ENCODE measurements at regions not wholly inside any gene's neighbourhood (a gene's known extent, or its start where the extent isn't known, plus 50 kb on each side); places are given as distances from the start of the nearest gene placed in this dataset.

DNA sequence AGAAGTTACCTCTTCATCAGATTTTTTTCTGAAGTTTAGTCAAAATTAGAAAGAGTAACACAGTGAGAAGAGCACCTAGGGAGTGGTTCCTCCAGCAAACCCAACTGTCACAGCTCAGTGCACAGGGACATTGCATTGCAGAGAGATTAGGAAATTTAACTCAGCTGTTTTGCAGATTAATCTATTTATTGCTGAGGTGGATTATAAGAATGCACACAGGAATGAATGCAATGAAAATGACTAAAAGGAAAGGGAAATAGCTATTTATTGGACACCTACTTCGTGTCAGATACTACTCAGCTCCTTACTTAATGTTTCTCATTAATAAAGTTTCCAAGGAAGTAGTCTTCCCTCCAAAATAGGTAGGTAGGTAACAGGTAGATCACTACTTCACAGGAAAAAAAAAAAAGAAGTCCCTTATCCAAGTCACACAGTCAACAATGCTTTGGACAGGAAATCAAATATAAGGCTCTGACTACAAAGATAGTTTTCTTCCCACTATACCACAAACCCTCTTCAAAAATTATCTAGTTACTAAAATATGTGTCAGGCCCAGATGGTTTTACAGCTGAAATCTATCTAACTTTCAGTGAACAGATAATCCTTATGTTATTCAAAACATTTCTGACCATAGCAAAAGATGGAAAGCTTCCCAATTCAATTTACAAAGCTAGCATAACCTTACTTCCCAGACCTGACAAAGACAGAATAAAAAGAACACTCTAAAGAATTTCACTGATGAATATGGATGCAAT, 442.2 kb upstream of the MPDZ start:
- TF ChIP-seq CTCF (IDR thresholded peaks at IDR 0.05; ENCODE audit: low read depth, low read length): no peak
- in situ Hi-C loops (cut with HindIII; ENCODE audit: low sequenced_read_pairs): no loop called here
- peak; percentile 59 for DNase-seq (ENCODE audit: low read depth, low spot score)
- no peak overlapping the region for H3K4me3 ChIP-seq (ENCODE audit: low read depth, low read length)

DNA sequence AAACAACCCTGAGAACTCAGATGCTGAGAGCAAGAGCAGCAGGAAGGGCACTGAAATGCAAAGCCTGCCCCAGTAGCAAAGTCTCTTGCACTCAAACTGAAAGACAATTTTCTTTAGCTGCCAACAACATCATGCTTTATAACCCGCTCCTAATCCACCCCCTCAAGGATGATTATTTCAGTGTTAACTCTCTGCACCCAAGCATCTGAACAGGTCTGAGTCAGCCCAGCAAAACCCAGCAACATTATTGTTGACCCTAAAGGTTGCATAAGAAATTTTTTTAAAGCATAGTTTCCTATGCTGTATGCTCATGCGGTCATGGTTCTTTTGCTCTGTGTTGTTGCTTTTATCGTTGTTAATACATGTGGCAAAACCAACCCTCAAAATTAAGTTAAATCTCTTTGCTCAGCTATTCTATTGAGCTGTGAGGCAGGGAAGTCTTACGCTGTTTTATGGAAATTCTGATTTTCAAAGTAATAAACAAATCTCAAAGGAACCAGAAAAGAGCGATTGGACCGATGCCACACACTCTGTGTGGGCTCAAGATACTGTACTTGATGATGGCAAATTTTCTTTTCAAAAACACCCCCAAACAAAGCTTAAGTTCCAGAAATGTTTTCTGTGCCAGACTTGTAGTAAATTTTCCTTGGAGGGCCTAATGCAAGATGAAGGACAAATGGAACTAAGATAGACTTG, 440.6 kb upstream of the MPDZ start:
- in situ Hi-C loops (cut with HindIII; ENCODE audit: low sequenced_read_pairs): no loop called here
- TF ChIP-seq CTCF (IDR thresholded peaks at IDR 0.05; ENCODE audit: low read depth, low read length): no peak
- no peak overlapping the region for H3K4me3 ChIP-seq (ENCODE audit: low read depth, low read length)
- DNase-seq (ENCODE audit: low read depth, low spot score): peak; percentile 83

DNA sequence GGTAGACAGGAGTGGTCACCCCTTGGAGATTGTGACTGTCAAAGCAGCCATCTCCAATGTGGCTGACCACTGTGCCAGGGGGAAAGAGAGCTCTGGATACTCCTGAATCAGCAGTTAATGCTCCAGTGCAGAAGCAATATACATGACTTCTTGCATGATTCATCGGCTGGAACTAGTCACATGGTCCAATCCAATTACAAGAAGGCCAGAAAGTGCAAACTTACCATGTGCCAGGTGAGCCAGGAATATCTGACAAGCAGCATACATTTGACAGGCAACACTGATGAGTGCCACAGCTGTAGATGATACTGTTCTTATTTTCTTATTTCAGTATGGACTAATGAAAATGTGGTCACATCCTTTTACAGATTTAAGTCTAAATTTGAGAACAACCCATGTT, 440.0 kb upstream of the MPDZ start:
- no peak overlapping the region for H3K4me3 ChIP-seq (ENCODE audit: low read depth, low read length)
- in situ Hi-C loops (cut with HindIII; ENCODE audit: low sequenced_read_pairs): no loop called here
- DNase-seq (ENCODE audit: low read depth, low spot score): peak; percentile 41
- TF ChIP-seq CTCF (IDR thresholded peaks at IDR 0.05; ENCODE audit: low read depth, low read length): no peak

- no peak overlapping the region for H3K4me3 ChIP-seq (ENCODE audit: low read depth, low read length)
- DNase-seq (ENCODE audit: low read depth, low spot score): peak; percentile 46
- in situ Hi-C loops (cut with HindIII; ENCODE audit: low sequenced_read_pairs): no loop called here
- TF ChIP-seq CTCF (IDR thresholded peaks at IDR 0.05; ENCODE audit: low read depth, low read length): no peak
These were observed 439.0 kb upstream of the MPDZ start for GRCh38 chr9:13718539-13718938.

GRCh38 chr9:13718086-13718485, 438.6 kb upstream of the MPDZ start:
- no peak for TF ChIP-seq CTCF (IDR thresholded peaks at IDR 0.05; ENCODE audit: low read depth, low read length)
- H3K4me3 ChIP-seq (ENCODE audit: low read depth, low read length): no peak overlapping the region
- in situ Hi-C loops (cut with HindIII; ENCODE audit: low sequenced_read_pairs): no loop called here
- DNase-seq (ENCODE audit: low read depth, low spot score): peak; percentile 74

DNA sequence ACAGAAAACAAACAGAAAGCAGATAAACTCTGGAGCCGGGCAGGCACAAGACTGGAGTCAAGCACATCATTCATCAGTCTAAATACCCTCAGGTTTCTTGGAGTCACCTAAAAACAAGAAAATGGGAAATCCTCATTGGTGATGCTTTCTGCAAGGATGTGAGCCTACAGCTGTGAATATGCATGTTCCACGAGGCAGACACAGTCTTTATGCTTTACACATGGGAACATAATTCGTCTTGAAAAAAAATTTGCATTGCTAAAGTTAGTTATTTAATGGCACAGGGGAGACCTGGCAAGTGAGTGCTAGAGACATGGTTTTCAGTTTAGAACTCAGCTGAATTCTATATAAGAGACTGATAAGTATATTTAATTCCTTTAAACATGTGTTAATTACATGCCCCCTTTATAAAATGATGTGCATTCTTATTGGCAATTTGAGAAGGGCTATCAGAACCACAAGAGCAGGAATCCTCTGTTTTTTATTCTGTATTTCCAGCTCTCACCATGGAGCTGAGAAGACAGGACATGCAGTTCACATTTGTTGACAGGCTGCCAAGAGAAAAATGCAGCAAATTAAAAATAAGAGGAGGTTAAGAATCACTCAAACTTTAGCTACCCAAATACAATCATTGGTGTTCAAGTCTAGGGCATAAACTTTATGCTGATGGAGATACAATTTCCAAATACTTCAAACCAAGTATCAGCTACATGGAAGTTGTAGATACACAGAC, 438.0 kb upstream of the MPDZ start:
- TF ChIP-seq CTCF (IDR thresholded peaks at IDR 0.05; ENCODE audit: low read depth, low read length): no peak
- in situ Hi-C loops (cut with HindIII; ENCODE audit: low sequenced_read_pairs): no loop called here
- peak; percentile 52 for DNase-seq (ENCODE audit: low read depth, low spot score)
- no peak overlapping the region for H3K4me3 ChIP-seq (ENCODE audit: low read depth, low read length)

Data from astrocyte of the spinal cord (primary cell).